Loucy (cell line): ENCODE measurements at regions not wholly inside any gene's neighbourhood (a gene's known extent, or its start where the extent isn't known, plus 50 kb on each side); places are given as distances from the start of the nearest gene placed in this dataset.
"Not testable (repeated sequence)": the region's sequence is repeated elsewhere in the genome, so short reads cannot be mapped to it uniquely, and the experiment has no call there.

Source experiments
- CTCF ChIP-seq: fragments of 200-600 bp; sonication (generic); conservative IDR thresholded peaks from 2 replicates; pipeline ENCODE4 v1.5.1; 2014; ENCODE audit warnings: mild to moderate bottlenecking, antibody characterized with exemption, low read length
- EZH2phosphoT487 ChIP-seq: fragments of 200-600 bp; IDR thresholded peaks from 2 replicates; pipeline ENCODE4 v1.6.1; 2018; ENCODE audit warnings: antibody characterized with exemption, mild to moderate bottlenecking, moderate library complexity, borderline replicate concordance

DNA sequence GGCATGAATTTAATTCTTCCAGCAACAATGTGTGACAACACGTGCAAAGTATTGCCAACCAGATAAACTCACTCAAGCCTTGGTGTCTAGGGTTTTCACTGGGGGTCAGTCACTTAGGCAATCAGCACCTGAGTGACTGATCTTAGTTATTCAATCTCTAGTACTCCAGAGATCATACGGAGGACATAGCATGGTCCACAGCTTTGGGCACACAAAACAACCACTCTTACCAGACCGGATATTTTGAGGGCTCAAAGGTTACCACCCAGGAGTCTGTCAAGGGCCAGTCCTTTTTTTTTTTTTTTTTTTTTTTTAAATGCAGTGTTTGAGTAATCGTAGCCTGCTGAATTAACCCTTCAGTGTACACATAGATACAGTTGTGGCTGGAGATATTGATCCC lies 699.2 kb downstream of the PRIM2 start:
- TF ChIP-seq CTCF, EZH2phosphoT487: not testable (repeated sequence)
